ENCODE measurements at regions not wholly inside any gene's neighbourhood (a gene's known extent, or its start where the extent isn't known, plus 50 kb on each side); places are given as distances from the start of the nearest gene placed in this dataset.

- no peak for TF ChIP-seq MEF2A (IDR thresholded peaks at IDR 0.05; ENCODE audit: borderline replicate concordance, low read depth)
- TF ChIP-seq SIN3A (IDR thresholded peaks at IDR 0.05; ENCODE audit: borderline replicate concordance, low read depth, low read length): no peak
- TF ChIP-seq RCOR1 (IDR thresholded peaks at IDR 0.05; ENCODE audit: low read length): no peak
- TF ChIP-seq REST (IDR thresholded peaks at IDR 0.05; ENCODE audit: low read depth, low read length): no peak
- no peak for TF ChIP-seq MAX (IDR thresholded peaks at IDR 0.05; ENCODE audit: low read depth)
- no peak for TF ChIP-seq CTCF (IDR thresholded peaks at IDR 0.05)
Observed at GRCh38 chr3:1703169-1703568, 395.5 kb upstream of the CNTN4 start.
